Spinal cord (tissue), 9 donors: ENCODE measurements at regions not wholly inside any gene's neighbourhood (a gene's known extent, or its start where the extent isn't known, plus 50 kb on each side); places are given as distances from the start of the nearest gene placed in this dataset.
A peak's percentile ranks its signal among the peaks of the same experiment; 100 is the strongest.

Experiments used
- DNase-seq, 6 donors: peaks; one replicate each; pipeline versions ENCODE4 v3.0.0 to v3.0.0-alpha.2; 2013 to 2015; ENCODE audit warnings: low spot score in 6 of 6, low read depth in 4 of 6
- H3K27ac ChIP-seq: one replicate; pipeline ENCODE4 v1.5.1; 2013; ENCODE audit warnings: low read depth, low read length, control low read depth
- H3K27me3 ChIP-seq: one replicate; pipeline ENCODE4 v1.6.1; 2013; ENCODE audit warnings: low read length; ENCODE audit not compliant: control insufficient read depth, insufficient read depth
- H3K36me3 ChIP-seq: one replicate; pipeline ENCODE4 v1.6.1; 2013; ENCODE audit warnings: low read length; ENCODE audit not compliant: control insufficient read depth, insufficient read depth
- H3K4me1 ChIP-seq: one replicate; pipeline ENCODE4 v1.6.1; 2013; ENCODE audit warnings: low read length; ENCODE audit not compliant: control insufficient read depth, insufficient read depth
- H3K4me3 ChIP-seq: one replicate; pipeline ENCODE4 v1.5.1; 2013; ENCODE audit warnings: low read depth, low read length, control low read depth
- H3K9me3 ChIP-seq: one replicate; pipeline ENCODE4 v1.6.1; 2013; ENCODE audit warnings: low read length; ENCODE audit not compliant: control insufficient read depth, insufficient read depth
- WGBS: methylation state at CpG from one replicate; pipeline ENCODE4 v1.1.5; 2013; ENCODE audit warnings: missing lambda C conversion rate; ENCODE audit not compliant: insufficient coverage; 5-methylcytosine and 5-hydroxymethylcytosine counted together
- donor health status: healthy.

DNA sequence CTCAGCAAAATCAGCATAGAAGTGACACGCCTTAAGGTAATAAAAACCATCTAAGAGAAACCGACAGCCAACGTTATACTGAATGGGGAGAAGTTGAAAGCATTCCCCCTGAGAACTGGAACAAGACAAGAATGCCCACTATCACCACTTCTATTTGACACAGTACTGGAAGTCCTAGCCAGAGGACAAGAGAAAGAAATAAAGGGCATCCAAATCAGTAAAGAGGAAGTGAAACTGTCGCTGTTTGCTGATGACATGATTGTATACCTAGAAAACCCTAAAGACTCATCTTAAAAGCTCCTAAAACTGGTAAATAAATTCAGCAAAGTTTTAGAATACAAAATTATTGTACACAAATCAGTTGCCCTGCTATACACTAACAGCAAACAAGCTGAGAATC lies 393.3 kb downstream of the KIF4B start:
- Histone ChIP-seq H3K4me1 (no peaks in the 10 kb centered on the region), H3K4me3 (no peak overlapping the region), H3K36me3 (no peaks in the 10 kb centered on the region), H3K27ac (no peak overlapping the region), H3K27me3 (no peaks in the 10 kb centered on the region), H3K9me3 (peaks cover 2% of the 10 kb centered on the region)
- WGBS: no CpG with 5 or more reads among the region's 4 CpGs
- DNase-seq: no peak

DNA sequence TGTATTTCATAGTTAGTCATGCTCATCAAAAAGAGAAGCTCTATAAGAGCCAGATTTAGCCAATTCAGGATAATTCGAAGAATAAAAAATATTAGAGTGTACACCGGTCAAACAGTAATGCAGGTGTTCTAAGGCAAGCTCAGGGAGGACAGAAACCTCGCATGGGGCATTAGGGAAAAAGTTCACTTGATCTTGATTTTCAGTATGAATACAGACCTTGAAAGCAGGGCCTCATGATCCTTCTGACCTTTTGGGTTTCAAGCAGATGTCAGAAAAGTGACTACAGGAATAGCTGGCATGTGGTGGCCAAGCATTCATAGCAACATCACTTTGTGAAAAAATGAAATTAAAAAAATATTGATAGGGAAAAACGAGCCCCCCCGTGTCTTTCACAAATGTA lies 394.9 kb downstream of the KIF4B start:
- no peak for DNase-seq
- Histone ChIP-seq H3K4me1 (no peaks in the 10 kb centered on the region), H3K27me3 (no peaks in the 10 kb centered on the region), H3K4me3 (no peak overlapping the region), H3K9me3 (peaks cover 2% of the 10 kb centered on the region), H3K27ac (no peak overlapping the region), H3K36me3 (no peaks in the 10 kb centered on the region)
- 93% methylated on average over 3 of the region's 5 CpGs for WGBS

DNA sequence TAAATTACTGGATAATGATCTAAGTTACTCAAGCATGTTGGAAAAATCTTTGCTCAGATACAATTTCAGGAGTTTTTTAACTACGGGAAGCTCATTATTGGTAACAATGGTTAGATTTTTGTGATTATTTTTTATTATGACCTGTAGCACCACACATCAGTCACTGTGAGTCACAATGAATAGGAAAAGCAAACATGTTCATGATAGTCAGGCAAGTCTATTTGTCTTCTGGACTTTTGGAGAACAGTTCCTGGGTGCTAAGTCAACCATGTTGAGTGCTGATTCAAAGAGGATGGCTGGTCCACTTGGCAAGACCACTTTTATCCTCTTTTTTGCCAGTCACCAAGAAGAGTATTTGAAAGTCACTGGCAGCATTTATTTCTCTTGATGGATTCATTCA lies 403.2 kb downstream of the KIF4B start:
- no peak overlapping the region for H3K27ac ChIP-seq
- H3K27me3 ChIP-seq: no peaks in the 10 kb centered on the region
- no CpG with 5 or more reads among the region's 1 CpG for WGBS
- H3K4me3 ChIP-seq: no peak overlapping the region
- H3K4me1 ChIP-seq: no peaks in the 10 kb centered on the region
- no peaks in the 10 kb centered on the region for H3K9me3 ChIP-seq
- H3K36me3 ChIP-seq: no peaks in the 10 kb centered on the region
- peak in 1 of 6 donors; percentile 27 for DNase-seq

DNA sequence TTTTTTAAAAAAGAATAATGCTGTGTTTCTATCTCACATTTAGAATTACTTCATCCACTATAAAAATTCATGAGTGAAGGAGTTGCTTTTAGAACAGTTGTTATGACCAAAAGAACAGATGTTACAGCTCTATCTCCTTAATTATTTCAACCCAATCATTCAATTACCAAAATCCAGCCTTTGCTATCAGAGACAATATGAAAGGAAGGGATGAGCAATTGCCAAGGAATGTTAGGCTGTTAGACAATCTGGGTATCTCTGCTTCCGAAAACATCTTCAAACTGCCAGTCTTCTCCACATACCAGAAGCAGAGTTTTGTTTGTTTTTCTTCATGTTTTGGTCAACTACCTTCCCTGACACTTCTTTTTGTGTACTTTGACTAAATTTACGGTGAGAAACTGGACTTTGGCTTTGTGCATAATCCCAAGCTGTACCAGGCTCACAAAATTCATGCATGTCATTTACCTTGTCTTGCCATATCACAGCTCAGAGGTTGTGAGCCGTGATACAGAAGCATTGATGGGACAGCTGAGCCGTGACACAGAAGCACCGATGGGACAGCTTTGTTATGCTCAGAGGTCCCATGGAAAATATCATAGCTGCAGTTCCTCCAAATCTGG lies 405.5 kb downstream of the KIF4B start:
- H3K4me1 ChIP-seq: no peaks in the 10 kb centered on the region
- no peak overlapping the region for H3K27ac ChIP-seq
- no peaks in the 10 kb centered on the region for H3K9me3 ChIP-seq
- WGBS: 86% methylated on average over 2 of the region's 5 CpGs
- no peak overlapping the region for H3K4me3 ChIP-seq
- DNase-seq: peak in 1 of 6 donors; percentile 50
- no peaks in the 10 kb centered on the region for H3K27me3 ChIP-seq
- H3K36me3 ChIP-seq: no peaks in the 10 kb centered on the region

DNA sequence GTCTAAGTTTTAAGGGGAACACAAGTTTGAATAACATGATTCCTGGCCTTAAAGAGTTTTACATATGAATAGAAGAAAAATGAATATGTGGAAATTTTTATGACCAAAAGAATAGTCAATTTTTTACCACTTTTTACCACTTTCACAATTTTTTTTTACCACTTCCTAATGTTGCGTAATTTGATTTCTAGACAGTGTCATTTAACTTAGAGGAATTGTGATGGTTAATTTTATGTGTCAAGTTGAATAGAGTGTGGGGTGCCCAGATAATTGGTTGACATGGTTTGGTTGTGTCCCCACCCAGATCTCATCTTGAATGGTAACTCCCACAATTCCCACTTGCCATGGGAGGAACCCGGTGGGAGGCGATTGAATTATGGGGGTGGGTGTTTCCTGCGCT lies 416.6 kb downstream of the KIF4B start:
- WGBS: 60% methylated on average over 2 of the region's 4 CpGs
- H3K27me3 ChIP-seq: no peaks in the 10 kb centered on the region

DNA sequence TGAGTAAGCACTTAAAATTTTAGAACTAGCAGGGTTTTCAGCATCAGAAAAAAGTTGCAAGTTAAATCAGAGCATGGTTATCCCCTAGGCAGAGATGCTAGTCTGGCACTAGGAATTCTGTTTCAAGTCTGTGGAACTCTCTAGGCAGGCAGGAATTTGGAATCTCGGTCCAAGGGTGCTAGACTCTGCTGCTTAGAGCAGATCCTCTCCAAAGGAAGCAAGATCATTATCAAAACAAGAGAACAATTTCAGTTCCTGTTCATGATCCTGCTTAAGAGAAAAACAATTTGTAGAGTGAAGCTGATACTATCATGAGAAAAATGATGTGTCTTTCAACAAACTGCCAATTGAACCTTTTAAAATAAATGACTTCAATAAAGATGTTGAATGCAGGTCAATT lies 420.7 kb downstream of the KIF4B start:
- Histone ChIP-seq H3K27me3 (no peaks in the 10 kb centered on the region), H3K4me1 (no peaks in the 10 kb centered on the region), H3K9me3 (no peaks in the 10 kb centered on the region), H3K4me3 (no peak overlapping the region), H3K27ac (no peak overlapping the region), H3K36me3 (no peaks in the 10 kb centered on the region)
- no CpG with 5 or more reads among the region's 1 CpG for WGBS
- DNase-seq: no peak

More for the DNA sequence above, 416.6 kb downstream of the KIF4B start:
- Histone ChIP-seq H3K27ac (no peak overlapping the region), H3K4me3 (no peak overlapping the region), H3K4me1 (no peaks in the 10 kb centered on the region), H3K36me3 (no peaks in the 10 kb centered on the region), H3K9me3 (no peaks in the 10 kb centered on the region)
- DNase-seq: no peak

DNA sequence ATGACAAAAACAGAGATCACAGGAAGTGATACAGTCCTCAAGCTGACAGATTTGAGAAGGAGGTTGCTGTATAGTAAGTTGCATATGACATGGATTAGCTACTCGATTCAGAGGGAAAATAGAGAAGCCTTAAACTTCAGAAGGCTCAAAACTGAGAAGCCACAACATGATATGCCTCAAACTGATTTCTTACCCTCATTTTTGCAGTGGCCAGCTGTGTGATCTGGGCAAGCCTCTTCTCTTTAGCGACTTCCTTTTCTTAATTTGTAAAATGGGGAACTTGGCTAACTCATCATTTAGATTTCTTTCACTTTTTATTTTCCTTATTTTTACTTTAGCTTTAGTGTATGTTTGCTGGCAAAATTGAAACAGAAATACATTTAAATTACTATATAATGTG lies 421.1 kb downstream of the KIF4B start:
- H3K9me3 ChIP-seq: no peaks in the 10 kb centered on the region
- H3K4me3 ChIP-seq: no peak overlapping the region
- H3K27ac ChIP-seq: no peak overlapping the region
- H3K4me1 ChIP-seq: no peaks in the 10 kb centered on the region
- WGBS: no CpG with 5 or more reads among the region's 2 CpGs
- no peaks in the 10 kb centered on the region for H3K27me3 ChIP-seq
- DNase-seq: no peak
- no peaks in the 10 kb centered on the region for H3K36me3 ChIP-seq

DNA sequence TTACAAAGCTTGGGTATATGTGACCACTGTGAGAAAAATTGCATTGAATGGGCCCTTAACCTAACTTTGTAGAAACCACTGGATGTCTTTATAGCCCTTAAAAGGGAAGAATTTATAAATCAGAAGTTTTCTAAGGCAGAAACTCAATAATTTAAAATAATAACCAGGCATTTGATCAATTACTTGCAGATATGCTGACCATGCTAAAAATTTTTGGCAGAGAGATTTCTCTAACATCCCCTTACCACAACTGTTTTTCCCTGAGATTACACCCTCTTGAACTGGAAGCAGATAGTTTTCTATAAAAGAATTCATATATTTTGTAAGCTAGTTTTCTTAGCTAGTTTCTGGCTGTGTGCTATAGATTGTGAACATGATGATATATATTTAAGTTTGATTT lies 428.3 kb downstream of the KIF4B start:
- Histone ChIP-seq H3K27me3 (no peaks in the 10 kb centered on the region), H3K27ac (no peak overlapping the region), H3K4me3 (no peak overlapping the region), H3K4me1 (no peaks in the 10 kb centered on the region), H3K36me3 (no peaks in the 10 kb centered on the region), H3K9me3 (no peaks in the 10 kb centered on the region)
- DNase-seq: no peak

DNA sequence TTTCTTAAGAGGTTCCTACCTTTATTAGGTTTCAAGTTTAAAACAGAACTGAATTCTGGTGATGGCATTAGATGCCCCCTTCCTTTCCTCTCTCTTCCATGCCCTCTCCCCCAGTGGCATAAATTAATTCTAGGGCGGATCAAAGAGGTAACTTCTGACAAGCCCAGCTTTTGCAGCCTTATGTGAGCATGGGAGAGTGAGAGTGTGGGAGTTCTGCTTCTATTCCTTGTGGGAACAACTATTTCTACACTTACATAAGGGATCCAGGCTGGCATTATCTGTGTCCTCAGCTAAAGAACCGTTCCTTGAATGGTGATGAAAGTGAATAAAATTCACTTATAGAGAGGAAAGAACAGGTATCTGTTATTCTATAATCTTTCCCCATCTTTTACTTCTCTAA lies 437.6 kb downstream of the KIF4B start:
- no peak overlapping the region for H3K27ac ChIP-seq
- no peak for DNase-seq
- no peaks in the 10 kb centered on the region for H3K27me3 ChIP-seq
- no CpG with 5 or more reads among the region's 2 CpGs for WGBS
- H3K4me3 ChIP-seq: no peak overlapping the region
- no peaks in the 10 kb centered on the region for H3K9me3 ChIP-seq
- H3K4me1 ChIP-seq: no peaks in the 10 kb centered on the region
- H3K36me3 ChIP-seq: no peaks in the 10 kb centered on the region

DNA sequence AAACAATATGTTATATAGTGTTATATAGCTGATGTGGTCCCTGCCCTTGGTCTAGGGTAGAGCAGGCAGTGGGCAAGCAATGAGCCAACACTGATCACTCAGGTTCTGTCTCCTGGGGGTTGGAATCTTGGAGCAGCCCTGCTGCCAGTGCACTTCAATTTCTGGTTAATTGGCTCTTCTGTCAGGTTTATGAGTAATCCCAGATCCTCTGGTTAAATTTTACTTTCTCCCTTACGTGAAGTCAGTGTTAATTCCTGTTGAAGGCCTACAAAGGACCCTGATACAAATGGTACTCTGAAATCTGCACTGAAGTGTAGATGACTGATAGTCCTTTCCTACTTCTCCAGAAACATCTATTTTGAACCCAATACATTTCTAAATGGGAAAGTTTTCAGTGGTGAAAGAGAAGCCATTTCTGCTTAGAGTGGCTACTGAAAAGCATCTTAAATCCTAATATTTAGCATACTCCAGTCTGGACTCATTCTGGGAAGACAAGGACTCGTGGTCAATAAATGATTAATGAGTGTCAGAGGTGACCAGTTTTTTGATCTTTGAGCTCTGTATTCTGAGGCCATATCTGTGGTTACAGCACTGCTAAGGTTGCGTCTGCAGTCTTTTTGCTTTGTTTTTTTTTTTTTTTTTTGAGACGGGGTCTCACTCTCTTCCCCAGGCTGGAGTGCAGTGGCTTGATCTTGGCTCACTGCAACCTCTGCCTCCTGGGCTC lies 442.4 kb downstream of the KIF4B start:
- DNase-seq: no peak
- Histone ChIP-seq H3K27ac (no peak overlapping the region), H3K27me3 (no peaks in the 10 kb centered on the region), H3K4me3 (no peak overlapping the region), H3K9me3 (no peaks in the 10 kb centered on the region), H3K36me3 (no peaks in the 10 kb centered on the region), H3K4me1 (no peaks in the 10 kb centered on the region)
- WGBS: 100% methylated on average over 1 of the region's 4 CpGs
